ENCODE measurements at regions not wholly inside any gene's neighbourhood (a gene's known extent, or its start where the extent isn't known, plus 50 kb on each side); places are given as distances from the start of the nearest gene placed in this dataset.

- DNase-seq, result no peak
These were observed 146.0 kb downstream of the MIS18A start for GRCh38 chr21:32132881-32133280.

- DNase-seq, result no peak
These were observed 146.4 kb downstream of the MIS18A start for GRCh38 chr21:32132409-32132808.

- DNase-seq, result no peak
These were observed 146.9 kb downstream of the MIS18A start for GRCh38 chr21:32131960-32132359.

- DNase-seq, result no peak
These were observed 147.7 kb downstream of the MIS18A start for GRCh38 chr21:32131164-32131563.

- no peak for DNase-seq
These were observed 148.6 kb downstream of the MIS18A start for GRCh38 chr21:32130031-32130891.

GRCh38 chr21:32127081-32127480, 151.8 kb downstream of the MIS18A start:
- DNase-seq, result no peak

- DNase-seq, result no peak
These were observed 156.8 kb downstream of the MIS18A start for GRCh38 chr21:32122082-32122481.

GRCh38 chr21:32120230-32120629, 158.6 kb downstream of the MIS18A start:
- peak; percentile 76 for DNase-seq

- peak; percentile 68 for DNase-seq
These were observed 159.0 kb downstream of the MIS18A start for GRCh38 chr21:32119811-32120210.

- no peak for DNase-seq
These were observed 159.5 kb downstream of the MIS18A start for GRCh38 chr21:32119389-32119788.

GRCh38 chr21:32114419-32115035, 164.3 kb downstream of the MIS18A start:
- DNase-seq, result peak; percentile 86

GRCh38 chr21:32113486-32113885, 165.4 kb downstream of the MIS18A start:
- no peak for DNase-seq

GRCh38 chr21:32112195-32112594, 166.7 kb downstream of the MIS18A start:
- no peak for DNase-seq

- peak; percentile 15 for DNase-seq
These were observed 170.3 kb downstream of the MIS18A start for GRCh38 chr21:32108566-32108965.

GRCh38 chr21:32103361-32103760, 175.5 kb downstream of the MIS18A start:
- DNase-seq, result no peak

GRCh38 chr21:32102426-32102825, 176.4 kb downstream of the MIS18A start:
- DNase-seq, result no peak

GRCh38 chr21:32101277-32101676, 177.6 kb downstream of the MIS18A start:
- no peak for DNase-seq

GRCh38 chr21:32100423-32100822, 178.4 kb downstream of the MIS18A start:
- DNase-seq, result no peak

- no peak for DNase-seq
These were observed 178.9 kb downstream of the MIS18A start for GRCh38 chr21:32099812-32100416.

- peak; percentile 7 for DNase-seq
These were observed 182.4 kb downstream of the MIS18A start for GRCh38 chr21:32096411-32096810.

- no peak for DNase-seq
These were observed 184.0 kb downstream of the MIS18A start for GRCh38 chr21:32094804-32095203.

GRCh38 chr21:32093646-32094462, 185.0 kb downstream of the MIS18A start:
- DNase-seq, result no peak

- no peak for DNase-seq
These were observed 187.9 kb downstream of the MIS18A start for GRCh38 chr21:32090956-32091355.

All from skin of body (tissue), 1 donor.